ENCODE measurements at regions not wholly inside any gene's neighbourhood (a gene's known extent, or its start where the extent isn't known, plus 50 kb on each side); places are given as distances from the start of the nearest gene placed in this dataset.
"Not testable (repeated sequence)": the region's sequence is repeated elsewhere in the genome, so short reads cannot be mapped to it uniquely, and the experiment has no call there.

- DNase-seq (ENCODE audit: extremely low read depth, low read depth, low spot score): no peak
Measured at GRCh38 chr5:143541943-143542797, 138.7 kb upstream of the NR3C1 start.

- DNase-seq (ENCODE audit: extremely low read depth, low read depth, low spot score): no peak
Measured at GRCh38 chr5:143539742-143540141, 136.3 kb upstream of the NR3C1 start.

- DNase-seq (ENCODE audit: extremely low read depth, low read depth, low spot score): no peak
Measured at GRCh38 chr5:143537056-143537455, 133.6 kb upstream of the NR3C1 start.

GRCh38 chr5:143536364-143536763 lies 132.9 kb upstream of the NR3C1 start:
- DNase-seq (ENCODE audit: extremely low read depth, low read depth, low spot score): no peak

- DNase-seq (ENCODE audit: extremely low read depth, low read depth, low spot score): no peak
Measured at GRCh38 chr5:143534761-143535154, 131.3 kb upstream of the NR3C1 start.

GRCh38 chr5:143533978-143534760 lies 130.7 kb upstream of the NR3C1 start:
- DNase-seq (ENCODE audit: extremely low read depth, low read depth, low spot score): no peak

GRCh38 chr5:143533475-143533874 lies 130.0 kb upstream of the NR3C1 start:
- no peak for DNase-seq (ENCODE audit: extremely low read depth, low read depth, low spot score)

- DNase-seq (ENCODE audit: extremely low read depth, low read depth, low spot score): no peak
Measured at GRCh38 chr5:143527808-143528207, 124.3 kb upstream of the NR3C1 start.

- no peak for DNase-seq (ENCODE audit: extremely low read depth, low read depth, low spot score)
Measured at GRCh38 chr5:143525176-143525575, 121.7 kb upstream of the NR3C1 start.

- DNase-seq (ENCODE audit: extremely low read depth, low read depth, low spot score): no peak
Measured at GRCh38 chr5:143524338-143524945, 121.0 kb upstream of the NR3C1 start.

- no peak for DNase-seq (ENCODE audit: extremely low read depth, low read depth, low spot score)
Measured at GRCh38 chr5:143521846-143522400, 118.4 kb upstream of the NR3C1 start.

- no peak for DNase-seq (ENCODE audit: extremely low read depth, low read depth, low spot score)
Measured at GRCh38 chr5:143521141-143521540, 117.7 kb upstream of the NR3C1 start.

GRCh38 chr5:143519215-143519614 lies 115.7 kb upstream of the NR3C1 start:
- DNase-seq (ENCODE audit: extremely low read depth, low read depth, low spot score): not testable (repeated sequence)

GRCh38 chr5:143517824-143518223 lies 114.3 kb upstream of the NR3C1 start:
- DNase-seq (ENCODE audit: extremely low read depth, low read depth, low spot score): not testable (repeated sequence)

- no peak for DNase-seq (ENCODE audit: extremely low read depth, low read depth, low spot score)
Measured at GRCh38 chr5:143516249-143516648, 112.8 kb upstream of the NR3C1 start.

GRCh38 chr5:143515829-143516228 lies 112.3 kb upstream of the NR3C1 start:
- no peak for DNase-seq (ENCODE audit: extremely low read depth, low read depth, low spot score)

GRCh38 chr5:143514616-143515335 lies 111.3 kb upstream of the NR3C1 start:
- no peak for DNase-seq (ENCODE audit: extremely low read depth, low read depth, low spot score)

GRCh38 chr5:143513720-143514119 lies 110.2 kb upstream of the NR3C1 start:
- DNase-seq (ENCODE audit: extremely low read depth, low read depth, low spot score): no peak

- no peak for DNase-seq (ENCODE audit: extremely low read depth, low read depth, low spot score)
Measured at GRCh38 chr5:143511736-143512135, 108.2 kb upstream of the NR3C1 start.

GRCh38 chr5:143509758-143510221 lies 106.3 kb upstream of the NR3C1 start:
- no peak for DNase-seq (ENCODE audit: extremely low read depth, low read depth, low spot score)
